ENCODE measurements at regions not wholly inside any gene's neighbourhood (a gene's known extent, or its start where the extent isn't known, plus 50 kb on each side); places are given as distances from the start of the nearest gene placed in this dataset.
A peak's percentile ranks its signal among the peaks of the same experiment; 100 is the strongest.

DNA sequence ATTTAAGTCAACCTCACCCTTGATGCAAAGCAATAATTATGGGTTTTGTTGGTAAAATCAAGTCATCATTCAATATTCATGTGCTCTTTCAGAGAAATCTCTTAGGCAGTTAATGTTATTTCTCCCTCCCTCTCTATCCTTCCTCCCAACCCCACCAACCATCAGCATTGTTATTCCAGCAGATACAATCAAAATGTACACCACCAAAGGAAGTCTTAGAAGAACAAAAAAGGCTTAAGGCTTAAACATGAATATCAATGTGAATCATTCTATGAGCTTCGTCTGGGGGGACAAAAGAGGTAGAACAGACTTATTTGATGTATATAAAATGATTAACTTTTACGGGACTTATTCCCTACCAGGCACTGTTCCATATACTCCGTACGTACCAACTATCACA, 404.4 kb downstream of the ARHGEF28 start:
- no peak for DNase-seq
- intact Hi-C loops (cut with DNase I): no loop called here

GRCh38 chr5:74028976-74029375, 403.0 kb downstream of the ARHGEF28 start:
- no peak for DNase-seq
- intact Hi-C loops (cut with DNase I): no loop called here

GRCh38 chr5:74028406-74028805, 402.4 kb downstream of the ARHGEF28 start:
- intact Hi-C loops (cut with DNase I): no loop called here
- DNase-seq: no peak

- no peak for DNase-seq
- intact Hi-C loops (cut with DNase I): no loop called here
Observed at GRCh38 chr5:74027732-74028338, 401.8 kb downstream of the ARHGEF28 start.

GRCh38 chr5:74026310-74026709, 400.3 kb downstream of the ARHGEF28 start:
- intact Hi-C loops (cut with DNase I): no loop called here
- DNase-seq: no peak

GRCh38 chr5:74021126-74021525, 395.1 kb downstream of the ARHGEF28 start:
- intact Hi-C loops (cut with DNase I): no loop called here
- DNase-seq: no peak

DNA sequence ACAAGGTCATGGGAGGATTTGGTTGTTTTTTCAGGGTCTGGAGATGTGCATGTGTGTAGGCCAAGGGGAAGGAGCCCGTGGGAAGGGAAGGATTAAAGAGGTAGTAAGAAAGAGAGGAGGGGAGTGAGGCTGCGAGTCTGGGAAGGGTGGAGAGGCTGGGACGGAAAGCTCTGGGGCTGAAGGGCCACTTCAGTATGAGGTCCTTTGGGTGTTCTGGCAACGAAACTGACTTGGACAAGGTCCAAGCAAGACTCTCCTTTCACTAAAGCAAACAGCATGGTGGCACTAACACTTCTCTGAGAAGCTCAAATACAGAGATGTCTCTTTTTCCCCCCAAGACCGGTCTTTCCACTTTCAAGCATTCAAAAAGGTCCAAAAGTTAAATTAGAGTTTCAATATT, 394.5 kb downstream of the ARHGEF28 start:
- no peak for DNase-seq
- intact Hi-C loops (cut with DNase I): no loop called here

DNA sequence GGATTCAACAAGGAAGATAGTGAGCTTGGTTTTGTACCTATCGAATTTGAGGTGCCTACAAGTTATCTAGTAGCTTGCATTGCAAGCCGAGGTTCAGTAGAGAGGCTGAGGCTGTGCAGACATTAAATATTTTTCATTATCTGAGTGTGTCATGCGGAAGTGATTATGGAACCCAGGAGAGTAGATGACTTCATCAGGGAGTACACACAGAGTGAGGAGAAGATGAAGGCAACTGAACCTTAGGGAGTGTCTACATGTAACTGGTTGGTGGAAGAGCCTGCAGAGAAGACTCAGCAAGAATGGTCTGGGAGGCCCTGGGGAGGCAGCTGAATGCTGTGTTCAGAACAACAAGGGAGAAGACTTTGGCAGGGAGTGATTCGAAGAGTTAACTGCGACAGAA, 393.9 kb downstream of the ARHGEF28 start:
- intact Hi-C loops (cut with DNase I): no loop called here
- DNase-seq: no peak

DNA sequence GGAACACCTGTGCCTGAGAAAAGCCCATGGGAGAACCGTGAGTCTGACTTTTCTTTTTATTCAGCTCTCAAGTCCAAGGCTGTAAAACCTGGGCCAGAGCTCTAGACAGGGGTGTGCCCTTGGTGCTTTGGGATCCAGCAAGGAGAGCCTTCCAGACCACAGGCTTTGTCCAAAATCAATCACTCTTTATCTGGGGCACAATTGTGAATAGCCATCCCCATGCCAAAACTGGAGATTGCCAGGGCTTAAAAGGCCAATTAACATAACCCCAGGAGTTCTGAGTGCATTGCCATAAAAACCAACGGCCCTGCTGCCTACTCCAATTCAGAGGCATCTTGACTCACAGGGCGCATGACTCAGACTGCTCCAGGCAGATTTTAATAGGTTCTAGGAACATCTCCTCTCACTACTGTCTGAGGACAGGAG, 391.8 kb downstream of the ARHGEF28 start:
- DNase-seq: peak in 4 of 10 donors; percentile 18 to 71 (median 29)
- intact Hi-C loops (cut with DNase I): no loop called here

DNA sequence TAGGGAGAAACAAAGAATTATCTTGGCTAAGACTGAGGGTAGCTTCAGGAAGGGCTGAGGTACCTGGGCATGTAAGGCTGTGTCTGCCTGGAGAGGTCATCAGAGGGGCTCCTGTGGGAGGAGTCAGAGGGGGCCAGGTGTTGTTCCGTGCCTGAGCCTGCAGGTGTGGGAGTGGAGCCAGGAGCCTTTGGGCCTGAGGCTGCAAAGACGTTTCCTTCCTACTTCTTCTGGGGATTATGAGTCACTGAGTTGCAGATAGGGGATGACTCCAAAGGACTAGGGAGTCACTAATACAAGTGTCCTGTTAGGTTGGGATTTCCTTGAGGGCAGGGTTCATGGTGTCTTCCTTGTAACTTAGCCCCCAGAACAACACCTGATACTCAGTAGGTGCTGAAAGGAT, 391.1 kb downstream of the ARHGEF28 start:
- no peak for DNase-seq
- intact Hi-C loops (cut with DNase I): no loop called here

DNA sequence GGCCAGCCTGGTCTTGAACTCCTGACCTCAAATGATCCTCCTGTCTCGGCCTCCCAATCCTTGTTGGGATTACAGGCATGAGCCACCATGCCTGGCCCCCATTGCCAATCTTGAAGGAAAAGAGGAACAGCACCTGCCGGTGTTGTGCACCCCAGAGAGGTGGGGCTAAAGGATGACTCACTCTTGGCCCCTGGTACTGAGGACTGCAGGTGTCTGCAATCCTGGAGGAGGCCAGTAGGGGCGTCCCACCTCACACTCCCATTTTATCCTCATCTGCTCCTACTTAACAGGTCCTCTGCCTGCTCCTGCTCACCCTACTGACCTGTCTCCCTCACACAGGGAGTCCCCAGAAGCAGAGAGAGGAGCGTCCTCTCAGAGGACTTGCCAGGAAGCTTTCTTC, 390.4 kb downstream of the ARHGEF28 start:
- intact Hi-C loops (cut with DNase I): no loop called here
- DNase-seq: no peak

DNA sequence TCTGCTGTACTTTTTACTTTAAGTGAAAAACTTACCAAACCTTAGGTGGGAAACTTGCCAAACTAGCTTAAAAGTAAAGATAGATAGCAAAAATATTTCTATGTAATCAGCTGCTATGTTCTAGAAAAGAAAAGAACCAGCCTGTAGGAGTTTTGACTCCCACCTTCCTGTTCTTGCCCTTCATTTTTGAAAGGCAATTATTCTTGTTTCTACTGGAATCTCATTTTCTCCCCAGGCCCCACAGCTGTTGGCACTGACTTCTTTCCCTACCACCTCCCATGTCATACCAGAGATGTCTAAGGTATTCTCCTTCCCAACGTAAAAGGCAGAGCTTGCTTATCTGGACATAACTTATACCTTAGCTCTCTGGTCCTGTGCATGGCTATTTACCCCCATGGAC, 389.7 kb downstream of the ARHGEF28 start:
- no peak for DNase-seq
- intact Hi-C loops (cut with DNase I): no loop called here

GRCh38 chr5:74013222-74013621, 387.2 kb downstream of the ARHGEF28 start:
- intact Hi-C loops (cut with DNase I): no loop called here
- no peak for DNase-seq

DNA sequence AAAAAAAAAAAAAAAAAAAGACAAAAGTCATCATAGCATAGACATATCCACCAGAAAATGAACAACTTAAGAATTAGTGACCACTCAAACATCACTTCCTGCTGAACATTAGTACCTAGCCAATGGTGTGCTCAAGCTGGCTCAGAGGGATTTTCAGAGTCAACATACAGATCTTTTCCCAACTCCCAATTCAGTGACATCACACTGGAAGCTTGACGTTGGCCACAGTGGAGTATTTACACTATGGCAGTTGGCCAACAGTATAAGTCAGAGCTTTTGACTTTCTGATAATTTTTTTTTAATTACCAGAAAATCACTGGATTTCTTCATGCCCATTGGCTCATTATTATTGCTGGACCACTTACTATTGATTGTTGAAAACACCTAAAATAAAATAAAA, 383.5 kb downstream of the ARHGEF28 start:
- intact Hi-C loops (cut with DNase I): no loop called here
- DNase-seq: no peak

DNA sequence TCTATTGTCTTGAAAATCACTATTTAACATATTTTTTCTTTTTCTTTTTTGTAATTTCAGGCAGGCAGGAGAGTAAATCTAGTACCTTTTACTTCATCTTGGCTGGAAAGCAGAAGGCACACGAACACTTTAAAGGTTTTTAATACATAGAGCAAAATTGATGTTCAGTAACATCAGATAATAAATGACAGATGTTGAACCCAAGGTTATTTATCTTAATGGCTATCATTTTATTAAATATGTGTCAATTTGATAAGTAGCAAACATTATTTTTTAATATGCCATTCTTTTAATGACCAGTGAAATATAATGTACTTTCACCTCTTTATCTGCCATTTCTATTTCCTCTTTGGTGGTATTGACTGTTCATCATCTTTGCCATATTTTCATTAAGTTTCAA, 381.2 kb downstream of the ARHGEF28 start:
- intact Hi-C loops (cut with DNase I): no loop called here
- DNase-seq: no peak

GRCh38 chr5:73999297-73999696, 373.3 kb downstream of the ARHGEF28 start:
- no peak for DNase-seq
- intact Hi-C loops (cut with DNase I): no loop called here

DNA sequence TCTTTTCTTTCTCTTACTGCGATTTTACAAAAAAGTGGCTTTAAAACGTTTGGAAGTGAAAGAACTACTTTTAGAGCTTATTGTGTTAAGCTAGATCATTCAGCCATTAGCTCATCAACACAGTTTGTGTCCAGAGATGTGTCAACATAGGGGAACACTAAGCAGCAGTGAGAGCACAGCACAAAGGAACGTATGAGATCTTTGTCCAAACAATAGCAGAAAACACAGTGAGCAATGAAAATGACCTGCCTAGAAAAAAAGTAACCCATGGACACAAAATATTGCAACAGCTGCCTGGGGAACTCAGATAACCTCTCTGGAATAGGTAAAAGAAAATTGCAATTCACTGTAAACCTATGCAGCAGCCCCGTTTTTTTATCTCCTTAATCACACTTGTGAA, 372.5 kb downstream of the ARHGEF28 start:
- intact Hi-C loops (cut with DNase I): no loop called here
- no peak for DNase-seq

DNA sequence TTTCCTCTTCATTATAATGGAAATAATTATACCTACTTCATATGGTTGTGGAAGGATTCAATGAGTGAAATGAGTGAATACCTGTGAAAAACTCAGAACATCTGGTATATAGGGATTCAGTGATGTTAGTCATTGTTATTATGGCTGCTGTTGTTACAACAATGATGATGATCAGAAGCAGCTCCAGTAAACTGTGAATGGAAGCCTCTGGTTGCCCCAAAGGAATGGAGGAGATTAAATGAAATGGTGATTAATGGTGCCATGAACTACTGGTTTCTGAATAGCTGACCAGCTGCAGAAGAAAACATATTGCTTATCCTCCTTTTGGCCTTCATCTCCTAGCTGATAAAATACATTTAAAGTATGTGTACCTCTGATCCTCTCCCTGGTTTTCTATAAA, 372.0 kb downstream of the ARHGEF28 start:
- intact Hi-C loops (cut with DNase I): no loop called here
- DNase-seq: no peak

DNA sequence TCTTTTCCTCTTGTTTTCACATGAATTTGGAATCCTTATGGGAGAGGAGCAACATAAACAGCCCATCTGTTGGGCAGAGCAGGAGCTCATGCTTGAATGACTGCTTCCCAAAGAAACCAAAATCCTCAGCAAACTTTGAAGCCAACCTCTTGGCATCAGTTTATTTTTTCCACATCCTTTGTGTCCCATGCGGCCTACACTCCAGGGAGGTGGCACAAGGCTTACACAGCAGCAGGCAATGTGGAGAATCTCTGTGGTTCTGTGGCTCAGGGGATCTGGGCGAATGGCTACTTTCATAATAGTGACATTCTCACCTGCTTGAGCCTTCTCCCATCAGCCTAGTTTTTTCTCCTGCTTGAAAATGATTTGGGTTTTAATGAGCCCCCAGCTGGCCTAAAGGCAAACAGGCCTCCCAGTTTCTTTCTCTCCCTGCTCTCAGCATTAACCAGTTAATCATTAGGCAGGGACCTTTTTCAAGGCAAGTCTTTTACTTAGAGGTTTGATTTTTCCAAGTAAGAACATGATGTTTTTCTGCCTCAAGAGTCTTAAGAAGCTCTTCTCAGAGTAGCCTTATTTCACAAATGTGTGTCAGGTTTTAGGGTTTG, 370.3 kb downstream of the ARHGEF28 start:
- intact Hi-C loops (cut with DNase I): no loop called here
- DNase-seq: no peak

DNA sequence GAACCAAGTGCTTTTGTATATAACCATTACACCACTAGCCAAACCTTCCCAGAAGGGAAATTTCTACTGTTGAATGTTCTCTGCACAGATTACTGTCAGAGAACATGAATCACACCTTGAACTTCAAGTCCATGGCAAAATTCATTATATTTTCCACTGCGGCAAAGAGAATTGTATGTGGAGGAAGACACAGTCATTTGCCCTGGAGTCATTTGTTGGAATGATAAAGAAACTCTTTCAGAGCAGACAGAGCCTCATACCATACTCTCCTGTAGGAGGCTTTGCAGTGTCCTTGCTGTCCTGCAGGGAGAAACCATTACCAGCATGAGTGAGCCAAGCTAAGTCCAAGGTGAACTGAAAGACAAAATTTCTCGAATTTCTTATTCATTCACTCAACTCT, 369.0 kb downstream of the ARHGEF28 start:
- no peak for DNase-seq
- intact Hi-C loops (cut with DNase I): no loop called here
